ENCODE measurements at regions not wholly inside any gene's neighbourhood (a gene's known extent, or its start where the extent isn't known, plus 50 kb on each side); places are given as distances from the start of the nearest gene placed in this dataset.
A peak's percentile ranks its signal among the peaks of the same experiment; 100 is the strongest.

GRCh38 chr7:17654940-17655339 is 285.4 kb downstream of the SNX13 start:
- peaks cover 6% of the 10 kb centered on the region for H3K36me3 Mint-ChIP-seq (ENCODE audit: insufficient read depth, unreplicated experiment)
- no peak for TF ChIP-seq CTCF (IDR thresholded peaks at IDR 0.05; ENCODE audit: unreplicated experiment)
- DNase-seq (ENCODE audit: unreplicated experiment) = peak; percentile 25
- CTCF ChIA-PET = interaction anchor here (0.6 to 1.8 kb wide), 5 partner anchors 9 to 52 kb away, joined by 3 to 5 read pairs (median 4); no protein-coding TSS in a partner anchor
- H3K27me3 Mint-ChIP-seq (ENCODE audit: insufficient read depth, unreplicated experiment) = no peaks in the 10 kb centered on the region
- H3K4me3 Mint-ChIP-seq (ENCODE audit: unreplicated experiment) = no peak overlapping the region
- no TSS peak for BruUV-seq (replicated peaks)
- POLR2A ChIA-PET = interaction anchor here (0.6 to 2.6 kb wide), 10 partner anchors 17 to 559 kb away, joined by 3 to 17 read pairs (median 4); no protein-coding TSS in a partner anchor
- H3K9me3 Mint-ChIP-seq (ENCODE audit: unreplicated experiment) = no peaks in the 10 kb centered on the region
- H3K27ac Mint-ChIP-seq (ENCODE audit: low read depth, unreplicated experiment) = peak overlapping the region; percentile 85
- intact Hi-C loops (cut with micrococcal nuclease) = loop anchor here (5.0 kb wide), 1 partner anchor 42 kb away; no protein-coding TSS in a partner anchor
- H3K4me1 Mint-ChIP-seq (ENCODE audit: insufficient read depth, unreplicated experiment) = peaks cover 37% of the 10 kb centered on the region

GRCh38 chr7:17659126-17659525 is 281.2 kb downstream of the SNX13 start:
- no peak for DNase-seq (ENCODE audit: unreplicated experiment)
- ChIA-PET POLR2A (interaction anchor here (0.9 to 1.4 kb wide), 2 partner anchors 8 to 21 kb away, joined by 4 to 5 read pairs; no protein-coding TSS in a partner anchor), CTCF (interaction anchor here (0.6 to 0.8 kb wide), 3 partner anchors 22 to 676 kb away, joined by 3 to 4 read pairs (median 4); no protein-coding TSS in a partner anchor)
- Mint-ChIP-seq H3K9me3 (ENCODE audit: unreplicated experiment) (no peaks in the 10 kb centered on the region), H3K36me3 (ENCODE audit: insufficient read depth, unreplicated experiment) (no peaks in the 10 kb centered on the region), H3K27me3 (ENCODE audit: insufficient read depth, unreplicated experiment) (no peaks in the 10 kb centered on the region), H3K4me3 (ENCODE audit: unreplicated experiment) (no peak overlapping the region), H3K27ac (ENCODE audit: low read depth, unreplicated experiment) (no peak overlapping the region), H3K4me1 (ENCODE audit: insufficient read depth, unreplicated experiment) (peaks cover 39% of the 10 kb centered on the region)
- no TSS peak for BruUV-seq (replicated peaks)
- no peak for TF ChIP-seq CTCF (IDR thresholded peaks at IDR 0.05; ENCODE audit: unreplicated experiment)
- intact Hi-C loops (cut with micrococcal nuclease) = no loop called here

- Mint-ChIP-seq H3K27me3 (ENCODE audit: insufficient read depth, unreplicated experiment) (no peaks in the 10 kb centered on the region), H3K27ac (ENCODE audit: low read depth, unreplicated experiment) (no peak overlapping the region), H3K4me3 (ENCODE audit: unreplicated experiment) (no peak overlapping the region), H3K4me1 (ENCODE audit: insufficient read depth, unreplicated experiment) (peaks cover 29% of the 10 kb centered on the region), H3K9me3 (ENCODE audit: unreplicated experiment) (no peaks in the 10 kb centered on the region), H3K36me3 (ENCODE audit: insufficient read depth, unreplicated experiment) (no peaks in the 10 kb centered on the region)
- no peak for TF ChIP-seq CTCF (IDR thresholded peaks at IDR 0.05; ENCODE audit: unreplicated experiment)
- no peak for DNase-seq (ENCODE audit: unreplicated experiment)
- intact Hi-C loops (cut with micrococcal nuclease) = no loop called here
- no TSS peak for BruUV-seq (replicated peaks)
- ChIA-PET POLR2A (interaction anchor here (0.6 to 1.6 kb wide), 4 partner anchors 8 to 359 kb away, joined by 3 to 4 read pairs (median 3); no protein-coding TSS in a partner anchor), CTCF (interaction anchor here (0.6 to 0.8 kb wide), 4 partner anchors 277 to 681 kb away, joined by 3 to 5 read pairs (median 4); no protein-coding TSS in a partner anchor)
These were observed 280.2 kb downstream of the SNX13 start for GRCh38 chr7:17660116-17660515.

- Mint-ChIP-seq H3K4me1 (ENCODE audit: insufficient read depth, unreplicated experiment) (peaks cover 21% of the 10 kb centered on the region), H3K9me3 (ENCODE audit: unreplicated experiment) (no peaks in the 10 kb centered on the region), H3K36me3 (ENCODE audit: insufficient read depth, unreplicated experiment) (no peaks in the 10 kb centered on the region), H3K4me3 (ENCODE audit: unreplicated experiment) (no peak overlapping the region), H3K27ac (ENCODE audit: low read depth, unreplicated experiment) (peak overlapping the region; percentile 40), H3K27me3 (ENCODE audit: insufficient read depth, unreplicated experiment) (no peaks in the 10 kb centered on the region)
- CTCF ChIA-PET = interaction anchor here (0.6 to 1.5 kb wide), 6 partner anchors 11 to 407 kb away, joined by 3 to 4 read pairs (median 3); no protein-coding TSS in a partner anchor
- intact Hi-C loops (cut with micrococcal nuclease) = no loop called here
- peak; percentile 17 for DNase-seq (ENCODE audit: unreplicated experiment)
- POLR2A ChIA-PET = interaction anchor here (0.8 to 2.5 kb wide), 13 partner anchors 10 to 138 kb away, joined by 3 to 25 read pairs (median 6); no protein-coding TSS in a partner anchor
- BruUV-seq (replicated peaks) = no TSS peak
- no peak for TF ChIP-seq CTCF (IDR thresholded peaks at IDR 0.05; ENCODE audit: unreplicated experiment)
These were observed 278.2 kb downstream of the SNX13 start for GRCh38 chr7:17661982-17662585.
